ENCODE measurements at regions not wholly inside any gene's neighbourhood (a gene's known extent, or its start where the extent isn't known, plus 50 kb on each side); places are given as distances from the start of the nearest gene placed in this dataset.

- TF ChIP-seq CTCF (IDR thresholded peaks at IDR 0.05) (no peak), ZFX (IDR thresholded peaks at IDR 0.05; ENCODE audit: borderline replicate concordance) (no peak)
These were observed 76.1 kb upstream of the SPATA16 start for GRCh38 chr3:173217127-173217526.

All from 22Rv1 (cell line).